Stomach (tissue), 4 donors: ENCODE measurements at regions not wholly inside any gene's neighbourhood (a gene's known extent, or its start where the extent isn't known, plus 50 kb on each side); places are given as distances from the start of the nearest gene placed in this dataset.

ENCODE experiments used
- EP300 ChIP-seq: sonication (generic); formaldehyde crosslinking; IDR thresholded peaks from one replicate; pipeline ENCODE4 v1.6.1; 2017; ENCODE audit warnings: antibody characterized with exemption
- POLR2A ChIP-seq, 4 donors: fragments of 450-650 bp; IDR thresholded peaks; one replicate each; pipeline ENCODE4 v1.6.1; 2016; ENCODE audit warnings: antibody characterized with exemption in 4 of 4, control low read depth in 2 of 4, mild to moderate bottlenecking in 1 of 4, moderate library complexity in 1 of 4
- TF ChIP-seq, protein P1 (sequence below), 7 experiments: fragments of 450-650 bp in 4 of 7; fragments of 200-600 bp in 3 of 7; sonication (generic) in 3 of 7; IDR thresholded peaks; one replicate each; pipeline ENCODE4 v1.5.1; 2016 to 2019; ENCODE audit warnings: antibody characterized with exemption in 7 of 7, control low read depth in 2 of 7, mild to moderate bottlenecking in 1 of 7

DNA sequence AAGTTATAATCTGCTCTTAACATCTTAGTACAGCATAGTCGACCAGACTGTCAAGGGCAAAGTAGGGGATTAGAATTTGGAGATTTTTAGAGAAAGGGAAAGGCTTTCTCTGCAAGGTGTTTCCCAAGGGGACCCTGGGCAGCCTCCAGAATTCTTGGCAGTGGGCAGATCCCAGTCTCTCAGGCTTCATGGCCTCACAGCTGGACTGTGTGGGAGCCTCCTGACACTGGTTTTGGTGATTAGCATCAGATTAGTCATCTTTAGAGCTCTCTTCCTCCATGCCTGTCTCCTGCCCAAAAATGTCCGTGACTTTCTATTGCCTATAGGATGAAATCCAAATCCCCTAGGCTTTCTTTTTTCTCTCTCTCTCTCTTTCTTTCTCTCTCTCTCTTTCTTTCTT is 370.7 kb downstream of the ZSWIM6 start:
- TF ChIP-seq, protein P1, sequence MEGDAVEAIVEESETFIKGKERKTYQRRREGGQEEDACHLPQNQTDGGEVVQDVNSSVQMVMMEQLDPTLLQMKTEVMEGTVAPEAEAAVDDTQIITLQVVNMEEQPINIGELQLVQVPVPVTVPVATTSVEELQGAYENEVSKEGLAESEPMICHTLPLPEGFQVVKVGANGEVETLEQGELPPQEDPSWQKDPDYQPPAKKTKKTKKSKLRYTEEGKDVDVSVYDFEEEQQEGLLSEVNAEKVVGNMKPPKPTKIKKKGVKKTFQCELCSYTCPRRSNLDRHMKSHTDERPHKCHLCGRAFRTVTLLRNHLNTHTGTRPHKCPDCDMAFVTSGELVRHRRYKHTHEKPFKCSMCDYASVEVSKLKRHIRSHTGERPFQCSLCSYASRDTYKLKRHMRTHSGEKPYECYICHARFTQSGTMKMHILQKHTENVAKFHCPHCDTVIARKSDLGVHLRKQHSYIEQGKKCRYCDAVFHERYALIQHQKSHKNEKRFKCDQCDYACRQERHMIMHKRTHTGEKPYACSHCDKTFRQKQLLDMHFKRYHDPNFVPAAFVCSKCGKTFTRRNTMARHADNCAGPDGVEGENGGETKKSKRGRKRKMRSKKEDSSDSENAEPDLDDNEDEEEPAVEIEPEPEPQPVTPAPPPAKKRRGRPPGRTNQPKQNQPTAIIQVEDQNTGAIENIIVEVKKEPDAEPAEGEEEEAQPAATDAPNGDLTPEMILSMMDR (IDR thresholded peaks at IDR 0.05): no peak
- TF ChIP-seq EP300 (no peak), POLR2A (IDR thresholded peaks at IDR 0.05) (no peak)
